NCI-H187 (cell line): ENCODE measurements at regions not wholly inside any gene's neighbourhood (a gene's known extent, or its start where the extent isn't known, plus 50 kb on each side); places are given as distances from the start of the nearest gene placed in this dataset.

ENCODE experiments used
- DNase-seq, 2 experiments: peaks; one replicate each; lab custom pipeline; 2025; lab: John Stamatoyannopoulos, UW

GRCh38 chr2:67041051-67041450, 356.1 kb upstream of the ETAA1 start:
- DNase-seq, result no peak

- no peak for DNase-seq
These were observed 353.2 kb upstream of the ETAA1 start for GRCh38 chr2:67043781-67044478.

GRCh38 chr2:67046591-67046990, 350.5 kb upstream of the ETAA1 start:
- DNase-seq, result no peak

DNA sequence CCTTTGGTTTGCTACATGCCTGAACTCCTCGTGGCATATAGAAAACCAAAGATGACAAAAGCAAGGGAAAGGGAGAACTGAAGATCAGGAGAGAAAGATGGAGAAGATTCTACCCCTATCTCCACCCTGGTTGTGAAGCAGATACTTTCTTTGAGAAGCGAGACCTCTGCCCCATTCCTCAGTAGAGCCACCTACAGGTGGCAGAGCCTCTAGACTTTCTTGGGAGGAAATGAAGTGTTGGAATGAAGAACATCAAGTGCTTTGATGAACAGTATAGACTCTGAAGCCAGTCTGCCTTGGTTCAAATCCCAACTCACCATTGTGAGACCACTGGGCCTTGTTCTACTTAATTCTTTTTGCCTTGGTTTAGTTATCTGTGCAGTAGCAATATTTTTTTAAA, 348.8 kb upstream of the ETAA1 start:
- no peak for DNase-seq

DNA sequence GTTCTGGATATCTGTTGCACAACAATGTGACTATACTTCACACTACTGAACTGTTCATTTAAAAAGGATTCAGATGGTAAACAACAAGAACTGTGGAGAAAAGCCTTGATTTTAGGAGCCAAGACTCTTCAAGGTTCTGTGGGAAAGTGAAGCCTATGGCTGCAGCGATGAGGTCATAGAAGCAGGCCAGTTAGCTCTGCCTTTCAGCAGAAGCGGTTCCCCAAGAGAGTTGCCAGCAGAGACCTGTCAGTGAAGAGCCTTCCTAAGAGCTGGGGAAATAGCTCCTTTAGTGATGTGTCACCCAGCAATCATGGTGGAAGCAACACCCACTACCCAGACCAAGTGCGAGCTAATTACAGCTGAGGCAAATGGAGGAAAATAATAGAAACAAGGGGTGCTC, 346.5 kb upstream of the ETAA1 start:
- DNase-seq, result no peak

- no peak for DNase-seq
These were observed 342.4 kb upstream of the ETAA1 start for GRCh38 chr2:67054728-67055127.

DNA sequence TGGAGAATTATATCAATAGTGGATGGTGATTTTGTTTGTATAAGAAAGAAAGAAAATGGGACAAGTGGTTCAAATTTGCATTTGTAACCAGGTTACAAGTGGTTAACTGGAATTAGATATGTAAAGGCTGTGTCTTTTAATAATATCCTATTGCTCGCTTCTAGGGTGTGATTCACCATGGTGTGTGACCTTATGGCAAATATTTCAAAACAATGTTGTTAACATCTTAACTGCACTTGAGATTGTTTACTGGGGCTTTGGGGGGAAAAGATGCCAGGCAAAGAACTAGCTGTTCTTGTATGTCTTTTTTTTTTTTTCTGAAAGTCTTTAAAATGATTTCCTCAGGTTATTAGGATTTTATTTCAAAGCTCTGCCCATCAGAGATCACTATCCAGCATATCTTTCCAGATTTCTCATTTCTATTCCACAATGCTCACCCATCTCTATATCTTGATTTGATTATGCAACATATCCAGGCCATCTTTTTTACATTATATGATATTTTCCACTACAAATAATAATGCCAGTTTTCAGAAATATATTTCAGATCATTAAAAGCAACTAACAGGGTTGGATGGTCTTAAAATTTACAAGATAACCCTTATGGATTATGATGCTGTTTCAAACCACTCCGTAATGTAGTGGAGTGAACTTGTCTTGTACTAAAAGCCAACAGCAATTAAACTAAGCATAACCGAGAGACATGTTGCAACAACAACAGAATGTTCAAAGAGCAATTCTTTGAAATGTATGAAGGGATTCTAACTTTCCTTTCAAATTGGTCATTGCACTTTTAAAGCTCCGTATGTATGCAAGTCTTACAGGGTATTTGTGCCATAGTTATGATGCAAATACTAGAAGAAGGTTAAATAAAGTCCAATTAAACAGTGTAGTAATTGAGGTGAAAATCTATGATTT, 341.5 kb upstream of the ETAA1 start:
- no peak for DNase-seq

GRCh38 chr2:67057123-67057522, 340.0 kb upstream of the ETAA1 start:
- no peak for DNase-seq

GRCh38 chr2:67057901-67058703, 339.0 kb upstream of the ETAA1 start:
- DNase-seq, result no peak

- DNase-seq, result no peak
These were observed 332.1 kb upstream of the ETAA1 start for GRCh38 chr2:67065046-67065445.

- no peak for DNase-seq
These were observed 330.4 kb upstream of the ETAA1 start for GRCh38 chr2:67066782-67067181.

- DNase-seq, result no peak
These were observed 329.5 kb upstream of the ETAA1 start for GRCh38 chr2:67067656-67068055.

GRCh38 chr2:67070826-67071225, 326.3 kb upstream of the ETAA1 start:
- no peak for DNase-seq

- DNase-seq, result no peak
These were observed 322.1 kb upstream of the ETAA1 start for GRCh38 chr2:67075056-67075455.

DNA sequence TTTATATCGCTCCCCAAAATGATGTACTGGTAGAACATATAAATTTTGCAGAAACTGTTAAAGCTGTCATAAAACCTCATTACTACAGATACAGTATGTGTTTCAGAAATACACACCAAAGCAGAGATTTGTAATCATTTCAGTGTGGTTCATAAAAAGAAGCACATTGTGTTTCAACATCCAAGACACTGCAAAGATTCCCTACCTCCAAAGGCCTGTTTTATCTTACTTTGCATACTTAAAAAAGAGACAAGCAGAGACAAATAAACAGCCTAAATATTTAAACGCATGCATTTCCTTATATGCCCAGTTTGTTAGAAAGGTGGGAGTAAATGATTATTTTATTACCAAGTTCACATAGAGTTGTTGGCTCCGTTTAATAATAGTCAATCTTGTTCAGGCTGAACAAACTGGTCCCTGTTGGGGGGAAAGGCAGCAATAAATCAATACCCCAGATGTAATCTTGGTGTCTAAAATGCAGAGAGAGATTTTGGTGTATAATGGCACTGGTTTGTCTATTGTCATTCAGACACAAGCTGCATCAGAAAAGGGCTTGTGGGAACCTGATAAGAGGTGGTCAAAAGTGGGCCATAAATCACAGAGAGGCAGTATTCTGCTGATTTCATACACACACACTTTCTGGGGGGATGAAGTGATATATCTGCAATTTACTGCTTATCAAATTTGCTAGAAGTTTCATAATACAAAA, 321.4 kb upstream of the ETAA1 start:
- no peak for DNase-seq

- DNase-seq, result no peak
These were observed 320.9 kb upstream of the ETAA1 start for GRCh38 chr2:67076239-67076624.

GRCh38 chr2:67079729-67080128, 317.4 kb upstream of the ETAA1 start:
- DNase-seq, result no peak

DNA sequence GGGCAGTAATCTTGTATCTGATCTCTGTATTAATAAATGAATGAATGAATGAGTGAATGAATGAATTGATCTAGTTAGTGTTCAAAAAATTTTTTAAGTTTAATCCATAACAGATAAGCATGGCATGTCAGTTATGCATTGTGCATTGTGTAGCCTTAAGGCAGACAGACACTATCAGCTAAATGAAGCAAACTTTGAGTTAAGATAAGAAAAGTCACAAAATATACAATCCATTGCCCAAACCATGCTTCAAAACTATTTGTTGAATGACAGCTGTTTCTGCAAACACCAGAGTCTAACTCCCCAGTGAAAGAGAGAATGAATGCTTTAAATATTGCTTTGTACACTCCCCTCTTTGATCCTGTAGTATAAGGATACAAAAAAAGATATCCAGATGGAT, 314.3 kb upstream of the ETAA1 start:
- no peak for DNase-seq

- no peak for DNase-seq
These were observed 313.2 kb upstream of the ETAA1 start for GRCh38 chr2:67083951-67084350.

- DNase-seq, result no peak
These were observed 312.0 kb upstream of the ETAA1 start for GRCh38 chr2:67085146-67085545.

DNA sequence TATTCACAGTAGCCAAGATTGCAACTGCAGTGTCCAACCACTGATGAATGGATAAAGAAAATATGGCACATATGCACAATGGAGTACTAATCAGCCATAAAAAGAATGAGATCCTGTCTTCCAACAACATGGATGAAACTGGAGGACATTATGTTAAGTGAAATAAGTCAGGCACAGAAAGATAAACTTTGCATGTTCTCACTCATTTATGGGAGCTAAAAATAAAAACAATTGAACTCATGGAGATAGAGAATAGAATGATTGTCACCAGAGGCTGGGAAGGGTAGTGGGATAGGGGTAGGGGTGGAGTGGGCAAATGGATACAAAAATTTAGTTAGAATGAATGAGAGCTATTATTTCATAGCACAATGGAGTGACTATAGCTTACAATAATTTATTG, 305.5 kb upstream of the ETAA1 start:
- DNase-seq, result no peak

DNA sequence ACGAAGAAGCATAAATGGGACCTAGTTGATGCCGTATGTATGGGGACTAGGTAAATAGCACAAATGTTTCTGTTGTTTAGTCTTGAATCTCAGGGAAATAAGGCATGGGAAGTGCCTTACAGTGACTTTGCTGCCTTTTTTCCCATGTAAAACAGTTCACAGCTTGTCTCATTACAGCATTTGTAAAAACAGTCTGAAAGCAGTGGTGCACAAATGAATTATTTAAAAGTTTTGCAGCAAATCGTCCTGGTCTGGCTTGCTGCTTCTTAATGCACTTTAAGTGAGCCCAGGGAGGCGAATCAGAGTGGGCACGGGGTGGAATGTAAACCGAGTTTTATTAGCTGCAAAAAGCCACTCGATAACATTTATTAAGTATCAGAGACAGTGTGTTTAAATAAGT, 302.0 kb upstream of the ETAA1 start:
- DNase-seq, result no peak
